ENCODE measurements at regions not wholly inside any gene's neighbourhood (a gene's known extent, or its start where the extent isn't known, plus 50 kb on each side); places are given as distances from the start of the nearest gene placed in this dataset.

DNA sequence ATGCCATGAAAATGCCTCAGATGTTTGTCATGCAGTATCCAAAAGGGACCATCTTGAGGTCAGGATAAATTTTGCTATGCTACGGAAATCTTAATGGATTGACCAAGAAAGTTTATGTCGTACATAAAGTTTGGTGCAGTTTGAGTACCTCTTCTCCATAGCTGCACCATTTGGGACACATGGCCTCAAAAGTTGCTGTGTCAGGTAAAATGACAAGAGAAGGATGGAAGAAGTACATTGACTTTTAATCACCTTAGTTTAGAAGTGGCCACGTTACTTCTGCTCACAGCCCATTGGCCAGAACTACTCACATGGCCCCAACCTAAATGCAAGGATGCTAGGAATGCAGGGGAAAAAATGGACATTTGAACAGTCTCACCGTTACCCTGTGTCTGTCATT is 107.4 kb upstream of the NAMPT start:
- H3K4me1 ChIP-seq (ENCODE audit: control insufficient read depth in 1 of 2, insufficient read depth in 2 of 2, low read length in 2 of 2), result no peaks in the 10 kb centered on the region
- H4K91ac ChIP-seq (ENCODE audit: low read depth, low read length), result no peak overlapping the region
- H3K79me2 ChIP-seq (ENCODE audit: control insufficient read depth, insufficient read depth, low read length, poor library complexity), result no peaks in the 10 kb centered on the region
- H2BK12ac ChIP-seq (ENCODE audit: low read length), result no peak overlapping the region
- H3K36me3 ChIP-seq (ENCODE audit: control insufficient read depth in 1 of 2, insufficient read depth in 2 of 2, low read length in 2 of 2), result no peaks in the 10 kb centered on the region
- no peak overlapping the region for H2BK5ac ChIP-seq (ENCODE audit: low read depth, low read length, poor library complexity)
- no peak overlapping the region for H2BK120ac ChIP-seq (ENCODE audit: insufficient read depth, low read length, poor library complexity)
- no CpG with 5 or more reads among the region's 4 CpGs for WGBS (ENCODE audit: extremely low coverage, insufficient coverage, insufficient read length)
- no peak overlapping the region for H3K23ac ChIP-seq (ENCODE audit: low read length)
- no peak overlapping the region for H3K4me2 ChIP-seq (ENCODE audit: low read length)
- no peak overlapping the region for H3K27ac ChIP-seq (ENCODE audit: low read depth, low read length)
- no peaks in the 10 kb centered on the region for H3K9me3 ChIP-seq (ENCODE audit: insufficient read depth, low read depth, low read length)
- no peak overlapping the region for H4K12ac ChIP-seq (ENCODE audit: low read depth, low read length)
- DNase-seq, result peak in 1 of 2 donors; percentile 5
- no peak overlapping the region for H2AFZ ChIP-seq (ENCODE audit: insufficient read depth, low read length, poor library complexity)
- no peak overlapping the region for H3K18ac ChIP-seq (ENCODE audit: low read length)
- H3K79me1 ChIP-seq (ENCODE audit: low read length), result no peaks in the 10 kb centered on the region
- no peak overlapping the region for H3K4ac ChIP-seq (ENCODE audit: low read depth, low read length)
- H3K27me3 ChIP-seq (ENCODE audit: insufficient read depth, low read length), result no peaks in the 10 kb centered on the region
- H4K8ac ChIP-seq (ENCODE audit: low read depth, low read length), result no peak overlapping the region
- H2AK5ac ChIP-seq (ENCODE audit: low read length), result no peak overlapping the region
- H3K14ac ChIP-seq (ENCODE audit: low read length), result no peak overlapping the region
- H3K9ac ChIP-seq (ENCODE audit: low read length), result no peak overlapping the region
- H3K4me3 ChIP-seq (ENCODE audit: low read depth, low read length), result no peak overlapping the region

DNA sequence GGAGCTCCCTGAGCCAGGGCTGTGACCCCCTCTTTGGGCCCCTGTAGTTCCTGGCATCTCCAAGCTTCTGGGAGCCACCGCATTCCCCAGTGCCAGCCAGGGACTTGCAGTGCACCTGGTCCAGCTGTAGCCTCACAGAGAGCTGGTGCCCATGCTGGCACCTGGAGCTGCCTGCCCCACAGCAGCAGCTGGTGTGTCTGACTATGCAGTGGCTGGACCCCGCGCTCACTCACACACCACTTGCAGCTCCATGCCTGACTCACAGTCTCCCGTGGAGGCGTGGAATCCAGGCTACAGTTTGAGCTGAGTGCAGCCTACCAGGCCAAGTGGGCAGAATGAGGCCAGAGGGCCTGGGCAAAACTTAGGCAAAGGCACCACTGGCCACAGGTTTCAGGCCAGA is 102.2 kb upstream of the NAMPT start:
- Histone ChIP-seq H3K27ac (ENCODE audit: low read depth, low read length) (no peak overlapping the region), H3K79me1 (ENCODE audit: low read length) (no peaks in the 10 kb centered on the region), H3K4ac (ENCODE audit: low read depth, low read length) (no peak overlapping the region), H3K23ac (ENCODE audit: low read length) (no peak overlapping the region), H3K79me2 (ENCODE audit: control insufficient read depth, insufficient read depth, low read length, poor library complexity) (no peaks in the 10 kb centered on the region), H2AK5ac (ENCODE audit: low read length) (no peak overlapping the region), H3K9ac (ENCODE audit: low read length) (peak overlapping the region; percentile 30), H4K91ac (ENCODE audit: low read depth, low read length) (no peak overlapping the region), H3K36me3 (ENCODE audit: control insufficient read depth in 1 of 2, insufficient read depth in 2 of 2, low read length in 2 of 2) (no peaks in the 10 kb centered on the region), H4K8ac (ENCODE audit: low read depth, low read length) (no peak overlapping the region), H3K14ac (ENCODE audit: low read length) (no peak overlapping the region), H3K18ac (ENCODE audit: low read length) (no peak overlapping the region), H4K12ac (ENCODE audit: low read depth, low read length) (no peak overlapping the region), H3K4me1 (ENCODE audit: control insufficient read depth in 1 of 2, insufficient read depth in 2 of 2, low read length in 2 of 2) (no peaks in the 10 kb centered on the region), H3K27me3 (ENCODE audit: insufficient read depth, low read length) (no peaks in the 10 kb centered on the region), H2BK120ac (ENCODE audit: insufficient read depth, low read length, poor library complexity) (no peak overlapping the region), H2BK5ac (ENCODE audit: low read depth, low read length, poor library complexity) (no peak overlapping the region), H3K4me3 (ENCODE audit: low read depth, low read length) (no peak overlapping the region), H3K9me3 (ENCODE audit: insufficient read depth, low read depth, low read length) (peaks cover 3% of the 10 kb centered on the region), H3K4me2 (ENCODE audit: low read length) (no peak overlapping the region), H2BK12ac (ENCODE audit: low read length) (no peak overlapping the region), H2AFZ (ENCODE audit: insufficient read depth, low read length, poor library complexity) (no peak overlapping the region)
- WGBS (ENCODE audit: extremely low coverage, insufficient coverage, insufficient read length), result no CpG with 5 or more reads among the region's 5 CpGs
- no peak for DNase-seq

DNA sequence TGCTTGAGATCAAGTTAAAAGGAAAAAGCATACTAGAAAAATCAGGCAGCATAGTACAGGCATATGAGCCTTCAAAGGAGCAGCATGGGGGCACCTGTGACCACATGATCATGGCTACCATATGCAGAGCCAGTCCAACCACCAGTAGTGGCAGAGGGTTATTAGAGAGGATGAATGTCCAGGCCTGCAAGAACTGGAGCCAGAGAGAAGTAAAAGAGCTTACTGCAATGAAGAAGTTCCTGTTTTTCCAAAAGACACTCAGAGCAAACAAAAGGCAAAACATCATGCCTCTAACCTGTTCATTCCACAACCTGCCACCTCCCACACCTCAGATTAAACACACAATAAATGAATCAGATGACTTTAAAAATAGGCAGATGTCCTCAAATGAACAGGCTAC is 99.6 kb upstream of the NAMPT start:
- Histone ChIP-seq H4K8ac (ENCODE audit: low read depth, low read length) (no peak overlapping the region), H3K18ac (ENCODE audit: low read length) (no peak overlapping the region), H3K9ac (ENCODE audit: low read length) (no peak overlapping the region), H3K79me1 (ENCODE audit: low read length) (no peaks in the 10 kb centered on the region), H2AK5ac (ENCODE audit: low read length) (no peak overlapping the region), H3K79me2 (ENCODE audit: control insufficient read depth, insufficient read depth, low read length, poor library complexity) (no peaks in the 10 kb centered on the region), H4K91ac (ENCODE audit: low read depth, low read length) (no peak overlapping the region), H3K23ac (ENCODE audit: low read length) (no peak overlapping the region), H2AFZ (ENCODE audit: insufficient read depth, low read length, poor library complexity) (no peak overlapping the region), H3K14ac (ENCODE audit: low read length) (no peak overlapping the region), H2BK120ac (ENCODE audit: insufficient read depth, low read length, poor library complexity) (no peak overlapping the region), H3K9me3 (ENCODE audit: insufficient read depth, low read depth, low read length) (peaks cover 3% of the 10 kb centered on the region), H3K27ac (ENCODE audit: low read depth, low read length) (no peak overlapping the region), H3K27me3 (ENCODE audit: insufficient read depth, low read length) (no peaks in the 10 kb centered on the region), H3K4me3 (ENCODE audit: low read depth, low read length) (no peak overlapping the region), H2BK5ac (ENCODE audit: low read depth, low read length, poor library complexity) (no peak overlapping the region), H2BK12ac (ENCODE audit: low read length) (no peak overlapping the region), H4K12ac (ENCODE audit: low read depth, low read length) (no peak overlapping the region), H3K4me1 (ENCODE audit: control insufficient read depth in 1 of 2, insufficient read depth in 2 of 2, low read length in 2 of 2) (no peaks in the 10 kb centered on the region), H3K4ac (ENCODE audit: low read depth, low read length) (no peak overlapping the region), H3K36me3 (ENCODE audit: control insufficient read depth in 1 of 2, insufficient read depth in 2 of 2, low read length in 2 of 2) (no peaks in the 10 kb centered on the region), H3K4me2 (ENCODE audit: low read length) (no peak overlapping the region)
- no peak for DNase-seq

DNA sequence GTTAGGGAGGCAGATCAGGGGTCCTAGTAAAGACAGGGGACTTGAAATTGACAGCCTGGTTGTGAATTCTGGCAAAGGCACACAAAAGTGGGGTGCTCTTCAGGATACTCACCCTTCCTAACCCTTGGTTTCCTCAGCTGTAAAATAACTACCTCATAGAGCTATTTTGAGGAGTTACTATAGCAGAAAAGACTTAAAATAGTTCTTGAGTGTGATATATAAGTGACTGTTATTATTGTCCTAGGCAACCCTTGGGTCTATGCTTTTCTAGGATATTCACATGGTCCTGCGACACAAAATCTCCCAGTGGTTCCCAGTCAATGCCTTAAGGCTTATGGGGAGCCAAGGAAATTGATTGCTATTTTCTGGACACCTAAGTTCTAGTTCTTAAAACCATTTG is 98.1 kb upstream of the NAMPT start:
- Histone ChIP-seq H3K23ac (ENCODE audit: low read length) (no peak overlapping the region), H3K4me3 (ENCODE audit: low read depth, low read length) (no peak overlapping the region), H2BK12ac (ENCODE audit: low read length) (no peak overlapping the region), H2AK5ac (ENCODE audit: low read length) (no peak overlapping the region), H2AFZ (ENCODE audit: insufficient read depth, low read length, poor library complexity) (no peak overlapping the region), H3K4me1 (ENCODE audit: control insufficient read depth in 1 of 2, insufficient read depth in 2 of 2, low read length in 2 of 2) (no peaks in the 10 kb centered on the region), H2BK120ac (ENCODE audit: insufficient read depth, low read length, poor library complexity) (no peak overlapping the region), H2BK5ac (ENCODE audit: low read depth, low read length, poor library complexity) (no peak overlapping the region), H3K4ac (ENCODE audit: low read depth, low read length) (no peak overlapping the region), H3K18ac (ENCODE audit: low read length) (no peak overlapping the region), H3K9ac (ENCODE audit: low read length) (no peak overlapping the region), H3K36me3 (ENCODE audit: control insufficient read depth in 1 of 2, insufficient read depth in 2 of 2, low read length in 2 of 2) (no peaks in the 10 kb centered on the region), H3K27ac (ENCODE audit: low read depth, low read length) (no peak overlapping the region), H3K9me3 (ENCODE audit: insufficient read depth, low read depth, low read length) (peaks cover 3% of the 10 kb centered on the region), H4K12ac (ENCODE audit: low read depth, low read length) (no peak overlapping the region), H3K4me2 (ENCODE audit: low read length) (no peak overlapping the region), H4K91ac (ENCODE audit: low read depth, low read length) (no peak overlapping the region), H3K79me1 (ENCODE audit: low read length) (no peaks in the 10 kb centered on the region), H3K27me3 (ENCODE audit: insufficient read depth, low read length) (no peaks in the 10 kb centered on the region), H3K14ac (ENCODE audit: low read length) (no peak overlapping the region), H4K8ac (ENCODE audit: low read depth, low read length) (no peak overlapping the region), H3K79me2 (ENCODE audit: control insufficient read depth, insufficient read depth, low read length, poor library complexity) (no peaks in the 10 kb centered on the region)
- DNase-seq, result no peak
- WGBS (ENCODE audit: extremely low coverage, insufficient coverage, insufficient read length), result no CpG with 5 or more reads among the region's 1 CpG

DNA sequence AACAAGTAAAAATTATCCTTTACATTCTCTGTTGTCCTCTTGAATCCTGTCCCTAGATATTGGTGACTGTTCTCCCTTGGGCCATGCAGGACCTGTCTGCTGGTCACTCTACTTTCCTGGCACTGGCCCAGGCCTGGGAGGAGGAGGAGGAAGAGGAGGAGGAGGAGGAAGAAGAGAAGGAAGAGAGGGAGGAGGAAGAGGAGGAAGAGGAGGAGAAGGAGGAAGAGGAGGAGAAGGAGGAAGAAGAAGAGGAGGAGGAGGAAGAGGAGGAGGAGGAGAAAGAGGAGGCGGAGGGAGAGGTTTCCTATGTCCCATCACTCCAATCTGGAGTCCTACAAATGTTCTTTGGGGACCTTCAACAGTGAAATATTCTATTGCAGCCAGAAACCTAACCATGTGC is 97.3 kb upstream of the NAMPT start:
- WGBS (ENCODE audit: extremely low coverage, insufficient coverage, insufficient read length), result no CpG with 5 or more reads among the region's 1 CpG

More for the DNA sequence above, 97.3 kb upstream of the NAMPT start:
- Histone ChIP-seq H3K27ac (ENCODE audit: low read depth, low read length) (no peak overlapping the region), H3K4ac (ENCODE audit: low read depth, low read length) (no peak overlapping the region), H3K36me3 (ENCODE audit: control insufficient read depth in 1 of 2, insufficient read depth in 2 of 2, low read length in 2 of 2) (no peaks in the 10 kb centered on the region), H4K12ac (ENCODE audit: low read depth, low read length) (no peak overlapping the region), H3K4me2 (ENCODE audit: low read length) (no peak overlapping the region), H3K79me1 (ENCODE audit: low read length) (no peaks in the 10 kb centered on the region), H3K27me3 (ENCODE audit: insufficient read depth, low read length) (no peaks in the 10 kb centered on the region), H4K91ac (ENCODE audit: low read depth, low read length) (no peak overlapping the region), H3K18ac (ENCODE audit: low read length) (no peak overlapping the region), H4K8ac (ENCODE audit: low read depth, low read length) (no peak overlapping the region), H2BK5ac (ENCODE audit: low read depth, low read length, poor library complexity) (no peak overlapping the region), H3K23ac (ENCODE audit: low read length) (no peak overlapping the region), H2AK5ac (ENCODE audit: low read length) (no peak overlapping the region), H3K4me3 (ENCODE audit: low read depth, low read length) (no peak overlapping the region), H2BK12ac (ENCODE audit: low read length) (no peak overlapping the region), H2BK120ac (ENCODE audit: insufficient read depth, low read length, poor library complexity) (no peak overlapping the region), H2AFZ (ENCODE audit: insufficient read depth, low read length, poor library complexity) (no peak overlapping the region), H3K14ac (ENCODE audit: low read length) (no peak overlapping the region), H3K9ac (ENCODE audit: low read length) (no peak overlapping the region), H3K4me1 (ENCODE audit: control insufficient read depth in 1 of 2, insufficient read depth in 2 of 2, low read length in 2 of 2) (no peaks in the 10 kb centered on the region), H3K79me2 (ENCODE audit: control insufficient read depth, insufficient read depth, low read length, poor library complexity) (no peaks in the 10 kb centered on the region), H3K9me3 (ENCODE audit: insufficient read depth, low read depth, low read length) (peaks cover 3% of the 10 kb centered on the region)
- no peak for DNase-seq
